ENCODE measurements at regions not wholly inside any gene's neighbourhood (a gene's known extent, or its start where the extent isn't known, plus 50 kb on each side); places are given as distances from the start of the nearest gene placed in this dataset.

DNA sequence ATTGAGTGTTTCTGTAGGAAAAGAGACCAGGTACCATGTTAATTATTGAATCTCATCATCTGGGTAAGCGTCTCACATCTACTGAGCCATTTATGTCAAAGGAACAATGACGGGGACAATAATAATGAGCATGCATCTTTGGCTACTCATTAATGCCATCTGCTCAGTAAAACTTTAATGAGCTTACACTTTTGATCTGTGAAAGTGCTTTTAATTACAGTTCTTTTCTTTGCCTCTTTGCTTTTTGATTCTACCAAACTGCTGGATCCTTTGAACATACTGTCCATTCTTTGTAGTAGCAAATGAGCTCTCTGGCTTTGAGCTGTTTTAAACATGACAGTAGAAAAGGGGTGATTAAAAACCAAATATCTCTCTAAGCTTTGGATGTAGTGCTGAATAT lies 181.2 kb upstream of the IVNS1ABP start:
- TF ChIP-seq CTCF (IDR thresholded peaks at IDR 0.05; ENCODE audit: insufficient read depth, low read length, poor library complexity, severe bottlenecking): no peak
- TF ChIP-seq EZH2phosphoT487 (conservative IDR thresholded peaks at IDR 0.05; ENCODE audit: low read length): no peak

Data from SU-DHL-6 (cell line).